Globus pallidus (tissue), 1 donor: ENCODE measurements at regions not wholly inside any gene's neighbourhood (a gene's known extent, or its start where the extent isn't known, plus 50 kb on each side); places are given as distances from the start of the nearest gene placed in this dataset.

Experiments used
- DNase-seq: peaks from one replicate; pipeline ENCODE4 v3.0.0-alpha.2; 2015; ENCODE audit warnings: low spot score

DNA sequence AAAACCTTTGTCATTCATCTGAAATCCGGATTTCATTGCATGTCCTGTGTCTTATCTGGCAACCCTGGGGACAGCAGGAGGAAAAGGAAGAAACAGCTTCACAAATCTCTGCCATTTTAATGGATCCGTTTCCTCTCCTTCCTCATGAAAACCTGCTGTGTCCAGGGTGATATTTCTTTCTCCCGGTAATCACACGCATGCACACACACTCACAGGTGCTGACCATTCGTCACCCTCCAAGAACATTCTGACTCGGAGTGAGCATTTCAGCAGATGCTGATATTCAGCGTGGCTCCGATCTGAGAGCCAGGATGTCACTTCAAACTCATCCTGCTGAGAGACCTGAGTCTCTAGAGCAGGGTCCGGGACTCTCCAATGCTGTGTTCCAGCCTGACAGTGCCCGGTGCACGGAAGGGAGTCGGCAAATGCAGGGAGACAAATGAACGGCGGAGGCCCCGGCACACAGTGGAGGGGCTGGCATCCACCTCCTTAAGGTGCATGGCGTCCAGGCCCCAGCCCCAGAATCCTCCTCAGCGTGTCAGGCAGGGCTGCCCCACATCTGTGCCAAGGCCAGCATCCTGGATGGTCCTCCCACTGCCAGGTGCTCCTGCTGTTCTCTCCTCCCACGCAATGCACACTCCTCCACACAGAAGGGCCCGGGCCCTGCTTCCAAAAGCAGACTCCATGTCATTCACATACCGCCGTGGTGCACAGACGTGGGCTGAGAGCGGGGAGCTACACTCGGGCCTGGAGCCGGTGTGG is 70.7 kb downstream of the RBFOX3 start:
- no peak for DNase-seq

DNA sequence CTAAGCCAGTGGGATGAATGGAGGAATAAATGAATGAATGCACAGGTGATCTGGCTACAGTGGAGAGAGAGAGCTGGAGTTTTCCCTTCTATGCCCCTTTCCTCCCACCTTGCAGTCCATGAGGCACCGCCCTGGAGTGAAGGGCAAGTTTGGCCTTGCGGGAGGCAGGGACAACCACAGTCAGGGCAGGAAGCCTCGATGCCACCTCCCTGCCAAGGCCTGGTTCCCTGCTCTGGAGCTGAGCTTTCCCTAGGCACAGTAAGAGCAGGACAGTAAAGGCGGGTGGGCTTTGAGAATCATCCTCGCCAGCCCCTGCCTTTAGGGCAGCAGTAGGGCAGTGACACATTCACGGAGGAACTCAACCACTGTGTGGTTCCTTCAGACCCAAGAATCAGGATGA is 72.6 kb downstream of the RBFOX3 start:
- DNase-seq, result no peak

- no peak for DNase-seq
Measured at GRCh38 chr17:79537686-79538085, 73.2 kb downstream of the RBFOX3 start.

DNA sequence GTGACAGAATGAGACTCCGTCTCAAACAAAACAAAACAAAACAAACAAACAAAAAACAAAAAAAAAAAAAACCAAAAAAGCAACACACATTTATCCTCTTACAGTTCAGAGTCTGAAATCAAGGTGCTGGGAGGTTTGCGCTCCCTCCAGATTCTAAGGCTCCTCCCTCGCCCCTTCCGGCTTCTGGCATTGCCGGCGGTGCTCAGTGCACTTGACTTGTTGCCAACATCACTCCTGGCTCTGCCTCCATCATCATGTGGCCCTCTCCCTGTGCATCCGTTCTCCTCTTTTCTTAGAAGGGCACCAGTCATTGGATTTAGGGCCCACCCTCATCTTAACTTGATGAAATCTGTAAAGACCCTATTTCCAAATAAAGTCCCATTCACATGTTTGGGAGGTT is 73.8 kb downstream of the RBFOX3 start:
- no peak for DNase-seq

DNA sequence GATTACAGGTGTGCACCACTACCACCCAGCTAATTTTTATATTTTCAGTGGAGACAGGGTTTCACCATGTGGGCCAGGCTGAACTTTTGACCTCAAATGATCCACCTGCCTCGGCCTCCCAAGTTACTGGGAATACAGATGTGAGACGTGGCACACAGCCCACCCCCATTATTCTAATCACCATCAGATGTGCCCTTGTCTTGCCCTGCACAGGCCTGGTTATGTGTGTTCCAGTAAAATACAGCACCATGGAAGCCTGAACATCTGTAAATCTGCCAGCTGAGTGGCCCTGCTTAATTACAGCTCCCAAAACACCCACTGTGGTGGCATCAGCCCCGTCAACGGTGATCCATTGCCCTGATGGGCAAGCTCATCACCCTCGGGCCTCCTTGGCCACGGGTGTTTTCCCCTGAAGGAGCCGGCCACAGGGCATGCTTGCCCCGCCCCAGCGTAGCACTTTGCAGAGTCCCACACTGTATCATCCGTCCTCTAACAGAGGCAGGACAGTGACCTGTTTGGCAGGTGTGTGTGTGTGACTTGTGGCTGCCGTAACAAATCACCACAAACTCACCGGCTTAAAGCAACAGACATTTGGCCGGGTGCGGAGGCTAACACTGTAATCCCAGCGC is 74.5 kb downstream of the RBFOX3 start:
- DNase-seq, result no peak

DNA sequence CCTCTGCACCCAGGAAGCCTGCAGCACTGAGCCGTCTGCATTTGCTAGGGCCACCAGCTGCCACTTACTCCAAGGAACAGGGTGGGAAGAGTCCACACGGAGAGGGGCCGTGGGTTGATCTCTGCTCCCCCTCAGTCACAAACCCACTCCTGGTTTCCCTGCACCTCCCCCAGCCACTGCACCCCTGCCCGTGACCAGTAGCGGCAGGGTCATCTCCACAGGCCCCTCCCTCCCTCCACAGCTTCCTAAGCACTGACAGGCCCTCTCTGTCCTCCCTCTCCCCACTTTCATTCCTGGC is 75.2 kb downstream of the RBFOX3 start:
- DNase-seq, result no peak

- DNase-seq, result no peak
Measured at GRCh38 chr17:79534851-79535727, 75.8 kb downstream of the RBFOX3 start.

GRCh38 chr17:79534111-79534510 is 76.7 kb downstream of the RBFOX3 start:
- DNase-seq, result no peak

DNA sequence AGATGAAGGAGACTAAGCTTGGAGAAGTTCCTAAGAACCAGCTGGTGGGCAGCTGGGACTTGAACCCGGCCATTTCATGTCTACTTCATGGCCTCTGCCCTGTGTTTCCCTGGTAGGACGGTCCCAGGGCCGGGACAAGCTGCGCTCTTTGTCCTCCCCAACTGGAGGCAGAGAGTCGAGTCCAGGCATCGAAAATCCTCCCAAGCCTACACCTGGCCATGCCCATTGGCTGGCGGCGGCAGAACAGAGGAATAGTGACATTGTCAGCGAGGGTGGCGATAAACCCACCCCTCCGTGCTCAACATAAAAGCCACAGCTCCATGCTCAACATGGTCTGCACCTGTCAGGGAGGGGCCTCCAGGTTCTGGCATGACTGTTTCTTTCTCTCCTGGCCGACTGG is 77.7 kb downstream of the RBFOX3 start:
- DNase-seq, result no peak

GRCh38 chr17:79532107-79532790 is 78.6 kb downstream of the RBFOX3 start:
- DNase-seq, result no peak

DNA sequence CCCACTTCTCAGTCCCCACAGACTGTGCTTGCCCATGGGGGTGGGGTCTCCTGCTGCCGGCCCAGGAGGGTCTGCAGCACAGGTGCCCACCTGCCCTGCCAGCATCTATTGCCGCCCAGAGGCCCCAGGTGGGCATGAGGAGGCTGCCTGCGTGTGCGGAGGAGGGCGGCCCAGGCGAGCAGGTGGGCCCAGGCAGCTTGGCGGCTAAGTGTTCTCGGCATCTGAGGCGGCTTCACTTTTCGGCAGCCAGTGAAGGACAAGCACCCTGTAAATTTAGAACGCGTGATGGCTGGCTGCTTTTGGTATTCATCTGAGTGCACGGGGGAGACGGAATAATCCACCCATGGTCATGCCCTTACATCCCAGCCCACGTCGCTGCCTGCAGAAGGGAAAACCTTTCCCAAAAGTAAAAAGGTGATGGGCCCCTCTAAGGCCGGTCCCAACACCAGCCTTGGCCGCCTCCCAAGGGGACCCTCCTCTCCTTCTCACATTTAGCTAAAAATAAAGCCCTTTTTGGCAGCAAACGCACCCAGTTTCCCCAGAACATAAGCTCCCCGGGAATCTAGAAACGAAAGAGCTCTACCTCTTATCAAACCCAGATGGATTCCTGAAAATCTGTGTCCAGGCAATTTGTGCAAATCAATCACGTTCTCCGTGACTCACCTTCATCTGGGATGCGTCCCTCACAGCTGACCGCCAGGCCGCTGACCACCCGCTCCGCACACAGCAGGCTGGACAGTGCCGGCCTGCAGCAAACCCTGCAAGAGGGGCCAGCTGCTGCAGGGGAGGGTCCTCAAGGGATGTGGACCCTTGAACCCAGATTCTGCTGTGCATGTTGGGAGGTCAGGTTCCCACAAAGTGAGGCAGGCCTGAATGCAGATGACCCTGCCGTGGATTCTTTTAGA is 79.4 kb downstream of the RBFOX3 start:
- no peak for DNase-seq

GRCh38 chr17:79530361-79531105 is 80.3 kb downstream of the RBFOX3 start:
- no peak for DNase-seq

DNA sequence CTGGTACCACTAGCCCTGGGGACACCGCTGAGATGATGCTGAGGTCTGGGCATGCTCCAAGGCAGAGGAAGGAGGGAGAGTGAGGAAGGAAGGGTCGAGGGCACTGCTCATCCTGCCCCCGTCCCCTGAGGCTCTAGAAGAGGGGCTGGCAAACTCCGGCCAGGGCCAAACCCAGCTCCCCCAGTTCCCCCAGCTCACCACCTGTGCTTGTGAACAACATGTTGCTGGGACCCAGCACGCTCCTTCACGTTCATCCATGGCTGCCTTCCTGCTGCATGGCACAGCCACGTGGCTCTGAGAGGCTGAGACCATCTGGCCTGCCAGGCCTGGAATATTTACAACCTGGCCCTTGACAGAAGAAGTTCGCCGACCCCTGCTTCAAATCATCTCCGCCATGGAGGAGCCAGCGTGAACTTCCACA is 81.2 kb downstream of the RBFOX3 start:
- DNase-seq, result no peak

GRCh38 chr17:79528592-79529125 is 82.2 kb downstream of the RBFOX3 start:
- no peak for DNase-seq

GRCh38 chr17:79527306-79527705 is 83.5 kb downstream of the RBFOX3 start:
- no peak for DNase-seq

DNA sequence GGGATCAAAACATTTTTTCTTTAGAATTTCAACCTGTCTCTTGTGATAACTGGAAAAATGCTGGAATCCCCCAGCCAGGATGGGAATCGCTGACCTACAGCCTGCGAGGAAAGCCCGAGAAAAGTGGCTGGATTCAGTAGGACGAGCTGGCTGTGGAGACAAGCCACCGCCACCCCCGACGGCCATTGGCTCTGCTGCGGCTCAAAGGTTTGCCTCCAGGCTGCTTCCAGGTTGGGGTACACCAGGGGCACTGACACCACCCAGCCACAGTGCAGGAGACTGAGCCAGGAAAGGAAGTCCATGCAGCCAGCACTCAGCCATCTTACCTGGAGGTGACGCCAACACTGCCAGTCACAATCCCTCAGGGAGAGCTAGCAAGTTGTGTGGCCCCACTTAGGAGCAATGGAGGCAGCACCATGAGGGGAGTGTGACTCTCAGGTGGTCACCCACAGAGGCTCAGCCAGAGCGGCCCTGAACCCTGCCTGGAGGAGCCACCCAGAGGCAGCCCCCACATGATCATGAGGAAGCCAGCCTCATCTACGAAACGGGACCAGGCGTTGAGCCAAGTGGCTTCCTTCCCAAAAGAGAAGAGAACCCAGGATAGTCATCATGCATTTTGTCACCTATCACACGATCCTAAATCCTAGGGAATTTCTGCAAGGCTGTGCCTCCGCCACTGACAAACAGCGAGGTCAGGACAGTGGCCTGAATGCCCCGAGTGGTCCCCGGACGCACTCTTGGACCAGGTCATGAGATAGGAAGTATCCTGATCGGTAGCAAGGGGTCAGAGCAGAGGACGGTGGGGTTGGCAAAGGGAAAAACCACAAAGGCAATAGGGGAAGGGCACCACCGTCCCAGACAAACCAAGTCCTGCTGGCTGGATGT is 84.8 kb downstream of the RBFOX3 start:
- DNase-seq, result no peak

- DNase-seq, result no peak
Measured at GRCh38 chr17:79524213-79525187, 86.4 kb downstream of the RBFOX3 start.

DNA sequence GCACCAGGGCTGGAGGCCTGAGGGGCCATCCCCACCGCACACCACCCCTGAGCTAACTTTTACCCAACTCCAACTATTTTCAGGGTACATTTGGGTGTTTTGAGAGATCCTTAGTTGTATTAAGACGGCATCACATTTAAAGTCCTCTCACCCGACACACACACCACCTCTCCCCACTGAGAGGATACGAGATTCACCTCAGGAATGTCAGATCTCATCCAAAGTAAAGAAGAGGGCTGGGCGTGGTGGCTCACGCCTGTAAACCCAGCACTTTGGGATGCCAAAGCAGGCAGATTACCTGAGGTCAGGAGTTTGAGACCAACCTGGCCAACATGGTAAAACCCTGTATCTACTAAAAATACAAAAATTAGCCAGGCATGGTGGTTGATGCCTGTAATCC is 88.4 kb downstream of the RBFOX3 start:
- DNase-seq, result no peak
